ENCODE measurements at regions not wholly inside any gene's neighbourhood (a gene's known extent, or its start where the extent isn't known, plus 50 kb on each side); places are given as distances from the start of the nearest gene placed in this dataset.

- DNase-seq (ENCODE audit: low spot score): no peak
These were observed 207.0 kb upstream of the FOXA2 start for GRCh38 chr20:22791396-22791795.

GRCh38 chr20:22791877-22792525 lies 207.6 kb upstream of the FOXA2 start:
- DNase-seq (ENCODE audit: low spot score): no peak

- no peak for DNase-seq (ENCODE audit: low spot score)
These were observed 209.8 kb upstream of the FOXA2 start for GRCh38 chr20:22794200-22794599.

- no peak for DNase-seq (ENCODE audit: low spot score)
These were observed 211.1 kb upstream of the FOXA2 start for GRCh38 chr20:22795433-22795832.

- DNase-seq (ENCODE audit: low spot score): no peak
These were observed 211.5 kb upstream of the FOXA2 start for GRCh38 chr20:22795871-22796270.

GRCh38 chr20:22796469-22797077 lies 212.2 kb upstream of the FOXA2 start:
- DNase-seq (ENCODE audit: low spot score): no peak

GRCh38 chr20:22797103-22797502 lies 212.7 kb upstream of the FOXA2 start:
- DNase-seq (ENCODE audit: low spot score): no peak

- no peak for DNase-seq (ENCODE audit: low spot score)
These were observed 215.3 kb upstream of the FOXA2 start for GRCh38 chr20:22799687-22800086.

GRCh38 chr20:22800129-22800528 lies 215.8 kb upstream of the FOXA2 start:
- DNase-seq (ENCODE audit: low spot score): no peak

GRCh38 chr20:22801528-22801927 lies 217.2 kb upstream of the FOXA2 start:
- DNase-seq (ENCODE audit: low spot score): no peak

GRCh38 chr20:22802296-22802695 lies 217.9 kb upstream of the FOXA2 start:
- DNase-seq (ENCODE audit: low spot score): no peak

GRCh38 chr20:22805219-22805618 lies 220.8 kb upstream of the FOXA2 start:
- DNase-seq (ENCODE audit: low spot score): peak; percentile 21

GRCh38 chr20:22805996-22806395 lies 221.6 kb upstream of the FOXA2 start:
- DNase-seq (ENCODE audit: low spot score): no peak

- no peak for DNase-seq (ENCODE audit: low spot score)
These were observed 222.7 kb upstream of the FOXA2 start for GRCh38 chr20:22807045-22807444.

GRCh38 chr20:22807646-22808244 lies 223.4 kb upstream of the FOXA2 start:
- no peak for DNase-seq (ENCODE audit: low spot score)

GRCh38 chr20:22808628-22809027 lies 224.3 kb upstream of the FOXA2 start:
- DNase-seq (ENCODE audit: low spot score): no peak

GRCh38 chr20:22810030-22810429 lies 225.1 kb upstream of the SSTR4 start:
- no peak for DNase-seq (ENCODE audit: low spot score)

- no peak for DNase-seq (ENCODE audit: low spot score)
These were observed 224.2 kb upstream of the SSTR4 start for GRCh38 chr20:22810626-22811569.

GRCh38 chr20:22814471-22815205 lies 220.5 kb upstream of the SSTR4 start:
- no peak for DNase-seq (ENCODE audit: low spot score)

GRCh38 chr20:22815206-22815551 lies 219.9 kb upstream of the SSTR4 start:
- DNase-seq (ENCODE audit: low spot score): no peak

- DNase-seq (ENCODE audit: low spot score): peak; percentile 21
These were observed 219.4 kb upstream of the SSTR4 start for GRCh38 chr20:22815603-22816315.
